CD4-positive, alpha-beta T cell treated with Interleukin-17A for 1 hour (primary cell): ENCODE measurements at regions not wholly inside any gene's neighbourhood (a gene's known extent, or its start where the extent isn't known, plus 50 kb on each side); places are given as distances from the start of the nearest gene placed in this dataset.

Experiments
- DNase-seq: peaks from one replicate; pipeline ENCODE4 v3.0.0-alpha.2; 2020

- no peak for DNase-seq
Observed at GRCh38 chr9:107647141-107647540, 157.6 kb upstream of the KLF4 start.

GRCh38 chr9:107645464-107645833 is 155.9 kb upstream of the KLF4 start:
- no peak for DNase-seq

- peak; percentile 4 for DNase-seq
Observed at GRCh38 chr9:107644733-107645463, 155.3 kb upstream of the KLF4 start.

- no peak for DNase-seq
Observed at GRCh38 chr9:107639426-107639825, 149.9 kb upstream of the KLF4 start.

DNA sequence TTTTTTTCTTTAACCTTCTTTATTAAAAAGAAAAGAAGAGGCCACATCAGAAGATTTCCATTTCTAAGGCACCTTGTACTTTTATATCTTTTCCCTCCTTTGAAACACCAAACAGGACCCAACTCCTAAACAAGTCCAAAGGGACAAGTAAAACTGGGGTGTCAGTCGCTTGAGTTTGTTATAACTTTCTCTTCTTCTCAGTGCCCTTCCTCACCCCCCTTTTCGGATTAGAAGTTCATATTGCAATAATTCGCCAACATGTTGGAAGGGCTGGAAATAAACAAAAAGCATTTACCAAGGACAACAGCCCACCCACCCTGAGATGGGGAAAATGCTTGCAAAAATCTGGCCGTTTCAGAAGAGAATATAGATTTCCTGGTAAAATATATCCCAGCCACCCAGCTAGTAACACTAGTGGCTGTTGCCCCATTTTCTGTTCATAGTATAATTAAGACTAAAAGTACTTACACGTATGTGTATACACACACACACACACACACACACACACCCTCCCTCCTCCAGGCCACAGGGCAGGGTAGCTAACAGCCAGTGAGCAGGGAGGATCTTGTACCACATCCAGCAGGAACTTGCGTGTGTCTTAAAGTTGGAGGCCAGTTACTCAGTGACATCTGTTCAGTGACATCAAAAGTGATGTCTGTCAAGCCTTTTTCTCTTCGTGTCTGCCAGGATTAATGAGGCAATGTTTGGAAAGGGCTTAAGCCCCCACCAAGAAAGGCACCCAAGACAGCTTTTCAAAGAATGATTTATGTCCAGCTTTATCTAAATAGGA is 149.1 kb upstream of the KLF4 start:
- DNase-seq, result peak; percentile 10

GRCh38 chr9:107637421-107638420 is 148.2 kb upstream of the KLF4 start:
- DNase-seq, result peak; percentile 45

- no peak for DNase-seq
Observed at GRCh38 chr9:107636571-107637381, 147.2 kb upstream of the KLF4 start.

GRCh38 chr9:107635803-107636174 is 146.2 kb upstream of the KLF4 start:
- no peak for DNase-seq

GRCh38 chr9:107635101-107635802 is 145.7 kb upstream of the KLF4 start:
- no peak for DNase-seq

- DNase-seq, result no peak
Observed at GRCh38 chr9:107633406-107633805, 143.8 kb upstream of the KLF4 start.

GRCh38 chr9:107632661-107633060 is 143.1 kb upstream of the KLF4 start:
- DNase-seq, result no peak

DNA sequence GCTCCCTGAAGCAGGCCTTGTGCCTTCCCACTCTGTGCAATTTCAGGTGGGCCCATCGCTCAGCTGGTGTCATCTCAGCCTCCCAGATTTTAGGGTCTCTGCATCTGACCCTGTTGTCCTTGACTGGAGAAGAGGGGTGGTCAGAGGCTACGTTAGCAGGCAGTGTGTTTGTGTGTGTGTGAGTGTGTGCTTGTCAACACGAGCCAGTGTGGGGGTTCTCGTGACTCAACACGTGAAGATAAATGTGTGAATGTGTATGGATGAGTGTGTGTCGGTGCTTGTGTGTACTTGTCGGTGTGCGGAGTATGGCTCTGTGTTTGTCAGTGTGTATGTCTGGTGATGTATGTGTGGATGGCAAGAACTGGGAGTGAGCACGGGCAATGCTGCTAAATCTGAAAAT is 142.6 kb upstream of the KLF4 start:
- DNase-seq, result no peak

DNA sequence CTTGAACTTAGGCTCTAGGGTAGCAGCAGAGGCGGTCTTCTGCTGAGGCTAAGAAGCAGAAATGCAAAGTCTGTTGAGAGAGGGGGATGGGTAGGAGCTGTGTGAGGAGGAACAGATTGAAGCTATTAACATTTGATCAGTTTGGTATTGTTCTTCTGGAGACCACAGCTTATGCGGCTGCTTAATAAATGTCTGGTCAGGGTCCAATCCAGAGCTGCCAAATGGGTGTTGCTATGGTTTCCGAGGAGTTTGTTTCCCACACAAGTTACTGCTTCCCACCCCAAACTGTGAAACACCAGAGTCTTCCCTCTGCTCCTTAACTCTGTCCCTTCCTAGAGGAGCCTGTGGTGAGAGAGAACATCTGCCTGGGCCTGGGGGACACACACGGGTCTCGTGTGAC is 142.2 kb upstream of the KLF4 start:
- DNase-seq, result no peak

DNA sequence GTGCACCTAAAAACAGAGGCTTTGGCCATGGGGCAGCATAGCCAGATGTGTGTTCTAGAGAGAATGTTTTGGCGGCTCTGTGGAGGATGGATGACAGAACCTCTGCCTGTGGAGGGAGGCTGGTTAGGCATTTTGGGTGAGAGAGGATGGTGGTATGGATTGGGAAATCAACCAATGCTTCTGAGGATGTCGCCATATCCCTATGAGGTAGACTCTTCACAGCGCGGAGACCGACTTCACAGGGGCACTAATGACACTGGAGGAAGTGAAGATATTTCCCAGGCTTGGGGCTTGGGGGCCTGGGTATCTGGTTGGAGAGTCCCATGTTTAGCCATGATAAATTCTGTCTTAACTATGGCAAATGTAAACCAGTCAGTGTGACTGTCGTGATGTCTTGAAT is 140.6 kb upstream of the KLF4 start:
- DNase-seq, result no peak

GRCh38 chr9:107628444-107628843 is 138.9 kb upstream of the KLF4 start:
- no peak for DNase-seq

DNA sequence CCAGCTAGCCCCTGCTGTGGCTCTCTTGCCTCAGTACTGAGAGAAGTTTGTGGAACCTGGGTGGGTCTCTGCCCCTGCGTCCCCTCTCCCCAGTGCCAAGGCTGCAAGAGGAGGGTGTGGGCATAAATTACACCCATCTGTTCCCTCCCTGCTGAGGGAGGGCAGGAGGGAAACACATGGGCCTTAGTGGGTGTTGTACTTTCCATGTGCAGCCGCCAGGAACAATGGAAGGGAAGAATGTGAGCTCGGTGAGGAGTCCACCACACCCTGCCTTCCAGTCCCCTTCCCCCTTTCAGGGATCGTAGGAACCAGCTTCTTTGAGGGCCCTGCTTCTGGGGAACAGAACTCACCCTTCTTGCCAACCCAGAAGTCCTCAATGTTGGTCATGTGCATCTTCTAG is 138.2 kb upstream of the KLF4 start:
- no peak for DNase-seq

GRCh38 chr9:107626118-107626517 is 136.5 kb upstream of the KLF4 start:
- no peak for DNase-seq

DNA sequence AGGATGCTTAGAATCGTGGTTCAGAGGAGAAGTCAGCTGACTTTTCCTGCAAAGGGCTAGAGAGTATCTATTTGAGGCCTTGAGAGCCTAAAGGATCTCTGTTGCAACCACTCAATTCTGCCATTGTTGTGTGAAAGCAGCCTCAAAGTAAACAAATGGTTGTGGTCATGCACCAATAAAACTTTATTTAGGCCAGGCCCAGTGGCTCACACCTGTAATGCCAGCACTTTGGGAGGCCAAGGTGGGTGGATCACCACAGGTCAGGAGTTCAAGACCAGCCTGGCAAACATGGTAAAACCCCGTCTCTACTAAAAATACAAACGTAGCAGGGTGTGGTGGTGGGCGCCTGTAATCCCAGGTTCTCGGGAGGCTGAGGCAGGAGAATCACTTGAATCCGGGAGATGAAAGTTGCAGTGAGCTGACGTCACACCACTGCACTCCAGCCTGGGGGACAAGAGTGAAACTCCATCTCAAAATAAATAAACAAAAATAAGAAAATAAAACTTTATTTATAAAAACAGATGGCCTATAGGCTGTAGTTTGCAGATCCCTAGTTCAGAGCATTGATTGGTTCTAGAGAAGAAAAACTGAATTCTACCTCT is 135.9 kb upstream of the KLF4 start:
- no peak for DNase-seq

GRCh38 chr9:107624234-107624948 is 134.8 kb upstream of the KLF4 start:
- DNase-seq, result no peak

DNA sequence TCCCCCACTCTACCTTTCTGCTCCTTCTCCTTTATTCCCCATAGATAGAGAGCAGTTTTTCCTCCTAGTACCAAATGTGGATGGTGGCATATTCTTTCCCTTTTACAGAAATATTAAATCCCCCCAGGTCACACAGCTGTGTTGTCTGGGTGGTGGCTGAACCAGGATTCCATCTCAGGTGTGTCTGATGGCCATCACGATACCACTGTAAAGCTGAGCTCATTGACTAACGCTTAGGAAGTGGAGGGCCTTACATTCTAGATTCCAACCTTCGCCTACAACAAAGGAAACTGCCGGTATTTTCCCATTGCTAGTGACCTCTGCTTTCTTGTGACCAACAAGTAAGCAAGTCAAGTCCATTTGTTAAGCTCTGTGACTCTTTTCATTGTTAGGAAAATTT is 131.9 kb upstream of the KLF4 start:
- no peak for DNase-seq

GRCh38 chr9:107620801-107621200 is 131.2 kb upstream of the KLF4 start:
- DNase-seq, result no peak
